Activated gamma-delta T cell (primary cell): ENCODE measurements at regions not wholly inside any gene's neighbourhood (a gene's known extent, or its start where the extent isn't known, plus 50 kb on each side); places are given as distances from the start of the nearest gene placed in this dataset.

ENCODE experiments used
- DNase-seq: peaks from one replicate; lab custom pipeline; 2025; lab: John Stamatoyannopoulos, UW

DNA sequence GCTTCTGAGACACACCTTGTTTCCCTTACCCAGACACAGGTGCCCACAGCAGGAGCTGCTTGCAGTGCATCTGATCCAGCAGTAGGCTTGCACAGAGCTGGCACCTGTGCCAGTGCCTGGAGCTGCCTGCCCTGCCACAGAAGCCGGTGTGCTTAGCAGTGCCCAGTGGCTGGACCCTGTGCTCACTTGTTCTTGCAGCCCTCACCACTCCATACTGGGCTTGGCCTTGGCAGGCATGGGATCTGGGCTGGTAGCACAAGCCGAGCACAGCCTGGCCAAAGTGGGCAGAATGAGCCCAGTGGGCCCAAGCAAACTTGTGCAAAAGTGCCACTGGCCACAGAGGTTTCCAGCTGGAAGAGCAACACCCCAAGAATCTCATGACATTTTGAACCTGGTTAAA is 1950.4 kb downstream of the SUCLG1 start:
- no peak for DNase-seq

DNA sequence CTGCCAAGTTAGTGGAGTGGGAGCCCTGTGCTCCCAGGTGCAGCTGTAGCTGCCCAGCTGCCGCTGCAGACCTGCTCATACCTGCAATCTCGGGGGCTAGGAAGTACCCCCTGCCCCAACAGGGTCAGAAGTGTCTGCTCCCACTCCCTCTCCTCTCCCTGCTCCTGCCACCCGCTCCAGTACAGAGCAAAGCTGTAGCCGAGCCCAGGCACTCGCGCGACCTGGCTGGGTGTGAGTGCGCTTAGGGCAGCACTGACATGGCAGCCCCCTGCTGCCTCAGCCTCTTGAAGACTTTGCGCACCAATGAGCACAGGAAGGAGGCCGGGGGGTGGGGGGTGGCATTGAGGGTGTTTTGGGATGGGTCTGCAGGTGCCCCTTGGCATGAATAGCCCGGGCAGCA is 1951.4 kb downstream of the SUCLG1 start:
- DNase-seq = no peak

DNA sequence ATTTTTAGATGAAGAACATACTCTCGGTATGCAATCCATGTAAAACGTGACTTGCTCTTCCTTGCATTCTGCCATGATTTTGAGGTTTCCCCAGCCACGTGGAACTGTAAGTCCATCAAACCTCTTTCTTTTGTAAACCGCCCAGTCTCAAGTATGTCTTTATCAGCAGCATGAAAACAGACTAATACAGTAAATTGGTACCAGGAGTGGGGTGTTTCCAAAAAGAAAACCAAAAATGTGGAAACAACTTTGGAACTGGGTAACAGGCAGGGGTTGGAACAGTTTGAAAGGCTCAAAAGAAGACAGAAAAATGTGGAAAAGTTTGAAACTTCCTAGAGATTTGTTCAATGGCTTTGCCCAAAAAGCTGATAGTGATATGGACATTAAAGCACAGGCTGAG is 1957.9 kb downstream of the SUCLG1 start:
- DNase-seq = no peak

DNA sequence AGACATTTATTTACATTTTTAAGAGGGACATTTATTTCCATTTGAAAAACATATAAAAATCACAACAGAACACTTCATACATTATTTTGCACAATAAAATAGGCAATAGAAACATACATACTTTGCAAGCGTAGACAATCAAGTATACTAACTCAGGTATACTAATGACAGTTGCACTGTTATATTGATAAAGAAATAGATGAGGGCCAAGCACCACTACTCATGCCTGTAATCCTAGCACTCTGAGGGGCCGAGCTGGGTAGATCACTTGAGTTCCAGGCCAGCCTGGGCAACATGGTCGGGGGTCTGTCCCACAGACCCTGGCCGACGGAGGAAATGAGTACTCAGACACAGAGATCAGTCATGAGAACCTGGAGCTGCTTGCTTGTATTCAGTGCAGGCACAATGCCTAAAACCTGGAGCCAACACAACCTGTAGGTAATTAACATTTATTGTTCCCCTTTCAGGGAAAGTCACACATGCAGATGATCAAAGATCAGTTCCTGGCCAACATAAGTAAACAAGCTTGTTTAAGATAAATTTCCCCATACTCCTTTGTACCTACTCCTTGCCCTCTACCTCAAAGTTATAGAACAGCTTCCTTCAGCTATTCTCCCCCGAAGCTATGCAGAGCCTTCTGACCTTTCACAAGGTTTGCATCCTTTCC is 1960.2 kb downstream of the SUCLG1 start:
- no peak for DNase-seq

DNA sequence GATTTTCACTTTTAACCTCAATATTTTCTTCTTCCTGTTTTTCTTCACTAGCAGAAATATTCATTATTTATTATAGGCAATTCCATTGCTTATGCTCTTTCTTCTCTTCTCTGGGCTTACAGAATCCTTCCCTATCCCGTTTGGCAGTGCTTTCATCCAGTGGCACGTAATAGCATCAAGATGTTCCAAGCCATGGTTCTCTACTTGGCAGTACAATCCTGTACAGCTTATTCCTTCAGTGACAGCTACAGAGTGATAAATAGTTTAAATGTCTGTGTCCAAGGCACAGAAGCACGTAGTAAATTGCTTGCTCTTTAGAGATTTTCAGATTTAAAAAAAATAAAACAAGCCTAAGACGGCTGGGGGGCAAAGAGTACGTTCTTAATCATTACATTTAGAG is 1964.3 kb downstream of the SUCLG1 start:
- DNase-seq = no peak

DNA sequence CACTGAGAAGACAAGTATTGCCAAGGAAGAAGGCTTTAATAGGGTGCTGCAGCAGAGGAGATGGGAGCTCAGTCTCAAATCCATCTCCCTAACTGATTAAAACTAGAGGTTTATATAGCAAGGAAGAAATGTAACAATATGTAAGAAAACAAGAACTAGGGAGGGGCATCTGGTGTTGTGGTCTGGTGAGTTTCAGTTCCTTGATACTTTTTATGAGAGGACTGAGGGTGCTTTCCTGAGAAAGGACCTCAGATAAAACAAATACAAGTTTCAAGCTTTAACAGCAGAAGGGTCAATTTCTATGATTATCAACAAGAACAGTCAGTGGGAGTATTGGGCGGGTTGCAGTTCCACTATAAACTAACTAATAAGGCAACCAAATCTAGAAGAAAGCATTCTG is 1967.5 kb downstream of the SUCLG1 start:
- DNase-seq = no peak

DNA sequence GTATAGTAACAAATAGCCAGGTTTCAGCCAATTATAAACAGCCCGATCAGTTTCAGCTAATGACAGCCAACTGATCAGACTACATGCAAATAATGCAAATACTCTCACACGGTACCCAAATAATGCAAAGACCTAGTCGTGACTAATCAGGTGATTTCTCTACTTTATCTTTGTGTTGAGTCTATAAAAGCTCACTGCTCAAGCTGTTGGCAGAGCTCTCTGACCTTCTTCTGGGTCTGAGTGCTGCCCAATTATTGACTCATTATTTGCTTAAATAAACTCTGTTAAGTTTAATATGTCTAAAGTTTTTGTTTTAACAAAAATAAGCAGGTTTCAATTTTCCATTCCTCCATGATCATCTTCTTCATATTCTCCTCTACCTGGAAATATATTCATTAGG is 1971.7 kb downstream of the SUCLG1 start:
- no peak for DNase-seq

DNA sequence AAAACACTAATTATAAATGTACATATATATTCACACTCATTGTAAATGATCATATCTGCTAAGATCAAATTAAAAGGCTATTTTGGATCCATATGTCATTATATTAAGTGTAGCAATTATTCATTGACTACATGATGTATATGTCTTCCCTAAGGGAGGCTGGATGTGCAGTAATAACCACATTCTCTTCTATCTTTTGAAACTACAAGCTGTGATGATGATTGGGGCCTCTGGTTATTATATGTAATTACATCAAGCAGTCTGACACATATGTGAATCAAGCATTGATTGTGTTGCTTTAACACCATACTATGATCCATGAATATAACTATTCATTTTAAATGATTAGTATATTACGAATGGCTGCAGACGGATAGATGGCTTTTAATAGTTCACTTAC is 1973.4 kb downstream of the SUCLG1 start:
- DNase-seq = no peak

DNA sequence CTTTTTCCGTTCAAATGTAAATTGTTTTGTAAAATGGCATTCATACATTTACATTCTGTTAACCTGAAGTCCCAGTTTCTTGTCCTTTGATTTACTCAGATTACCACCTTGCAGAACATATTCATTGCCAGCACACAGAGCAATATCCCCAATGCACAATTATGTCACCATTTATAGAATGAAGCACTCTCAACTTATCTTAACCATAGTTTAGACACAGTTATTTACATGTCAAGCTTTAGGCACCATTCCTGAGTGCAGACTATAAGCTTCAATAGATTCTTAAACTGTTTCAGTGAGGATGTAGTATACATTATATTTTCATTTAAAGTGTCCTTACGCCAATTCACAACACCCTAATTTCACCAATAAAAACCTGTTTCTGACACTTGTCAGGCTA is 1977.9 kb downstream of the SUCLG1 start:
- no peak for DNase-seq

DNA sequence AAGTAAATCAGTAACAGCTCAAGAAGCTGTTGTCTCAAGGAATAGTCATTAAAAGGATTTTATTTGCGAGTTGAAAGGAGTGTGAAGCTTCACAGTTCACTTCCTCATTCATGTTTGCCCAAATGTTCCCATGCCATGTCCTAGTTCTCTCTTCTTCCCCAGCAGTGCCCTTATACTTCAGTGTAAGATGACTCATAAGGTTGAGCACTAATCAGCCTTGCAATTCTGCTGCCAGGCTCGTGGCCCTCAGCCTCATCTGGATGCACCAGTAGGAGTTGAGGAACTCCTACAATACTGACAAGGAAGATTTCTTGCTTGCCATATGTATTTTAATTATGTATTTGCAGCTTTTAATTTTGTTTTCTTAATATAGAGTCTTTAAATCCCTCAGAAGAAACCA is 1980.4 kb downstream of the SUCLG1 start:
- no peak for DNase-seq

DNA sequence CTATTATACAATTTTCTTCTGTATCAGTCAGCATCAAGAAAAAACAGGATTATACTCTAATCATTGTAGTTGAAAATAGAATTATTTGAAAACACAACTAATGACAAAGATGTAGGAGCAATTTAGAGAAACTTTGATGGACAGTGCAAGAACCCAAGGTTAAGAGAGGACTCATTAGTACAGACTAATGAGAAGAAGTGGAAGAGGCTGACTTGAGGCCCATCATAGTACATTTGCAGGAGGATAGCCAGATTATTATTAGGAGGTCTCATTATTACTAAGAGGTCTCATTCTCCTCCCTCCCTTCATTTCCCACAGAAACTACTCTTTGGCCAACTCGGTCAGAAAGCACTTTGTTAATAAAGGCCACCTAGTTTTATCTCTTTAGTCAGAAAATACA is 1983.0 kb downstream of the SUCLG1 start:
- DNase-seq = no peak

DNA sequence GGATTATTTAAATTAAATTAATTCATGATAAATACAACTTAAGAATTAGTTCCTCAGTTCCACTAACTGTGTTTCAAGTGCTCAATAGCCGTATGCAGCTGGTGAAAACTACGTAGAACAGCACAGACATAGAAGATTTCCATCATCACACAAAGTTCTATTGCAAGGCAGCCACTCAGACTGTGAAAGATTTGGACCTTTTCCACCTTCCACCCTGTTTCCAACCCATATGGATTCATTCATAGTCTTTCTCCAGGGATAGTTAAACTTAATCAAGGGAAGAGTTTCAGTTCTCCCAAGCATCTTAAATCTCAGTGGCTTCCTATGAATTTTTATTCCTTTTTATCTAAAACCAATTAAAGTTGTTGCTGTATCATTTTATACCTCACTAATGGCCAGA is 2030.8 kb downstream of the SUCLG1 start:
- no peak for DNase-seq

DNA sequence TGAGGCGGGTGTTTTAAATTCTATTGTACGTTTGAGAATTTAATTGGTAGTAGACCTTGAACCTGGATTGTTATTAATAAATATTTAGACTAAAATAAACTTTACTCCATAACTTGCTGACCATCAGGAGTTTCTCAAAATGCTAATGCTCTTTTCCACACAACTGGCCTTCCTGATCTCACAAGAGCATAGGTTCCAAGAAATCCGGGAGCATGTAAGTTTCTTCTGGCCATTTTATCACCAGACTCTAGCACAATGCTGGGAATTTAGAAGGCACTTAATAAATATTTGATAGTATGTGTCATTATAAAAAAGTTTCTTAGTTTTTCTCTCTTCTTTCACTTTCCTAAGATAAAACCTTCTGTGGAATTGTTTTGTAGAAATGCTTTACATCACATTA is 2047.1 kb downstream of the SUCLG1 start:
- DNase-seq = no peak

DNA sequence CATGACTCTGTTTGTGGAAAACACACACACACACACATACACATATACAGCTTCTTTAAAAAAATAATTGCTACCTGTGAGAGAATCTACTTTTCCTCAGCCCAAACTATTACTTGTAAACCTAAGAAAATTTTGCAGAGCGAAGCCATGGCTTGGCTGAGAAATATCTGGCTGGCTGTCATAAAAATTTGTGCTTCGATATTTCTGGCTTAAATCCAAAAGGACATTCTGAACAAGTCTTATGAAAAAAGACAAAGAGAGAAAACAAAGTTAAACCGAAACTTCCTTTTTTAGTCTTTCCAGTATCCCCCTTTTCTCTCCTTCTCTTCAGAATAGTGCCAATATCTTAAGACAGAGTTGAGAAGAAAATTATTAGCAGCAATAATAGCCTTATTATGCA is 2048.0 kb downstream of the SUCLG1 start:
- no peak for DNase-seq

DNA sequence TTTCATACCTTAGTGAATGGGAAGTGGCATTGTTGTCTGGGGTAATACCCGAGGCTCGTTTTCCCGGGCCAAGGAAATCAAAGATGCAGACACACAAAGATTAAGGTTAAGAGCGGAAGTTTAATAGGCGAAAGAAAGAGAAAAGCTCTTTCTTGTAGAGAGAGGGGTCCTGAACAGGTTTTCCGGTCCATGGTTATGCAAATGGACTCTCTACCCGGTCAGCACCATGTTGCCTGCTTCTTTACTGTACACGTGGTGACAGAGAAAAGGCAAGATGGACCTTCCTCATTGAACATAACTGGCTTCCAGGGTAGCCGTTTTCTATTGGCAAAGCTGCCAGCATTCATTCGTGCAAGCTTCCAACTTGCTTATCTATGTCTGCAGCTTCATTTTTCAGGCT is 2063.5 kb downstream of the SUCLG1 start:
- DNase-seq = no peak

DNA sequence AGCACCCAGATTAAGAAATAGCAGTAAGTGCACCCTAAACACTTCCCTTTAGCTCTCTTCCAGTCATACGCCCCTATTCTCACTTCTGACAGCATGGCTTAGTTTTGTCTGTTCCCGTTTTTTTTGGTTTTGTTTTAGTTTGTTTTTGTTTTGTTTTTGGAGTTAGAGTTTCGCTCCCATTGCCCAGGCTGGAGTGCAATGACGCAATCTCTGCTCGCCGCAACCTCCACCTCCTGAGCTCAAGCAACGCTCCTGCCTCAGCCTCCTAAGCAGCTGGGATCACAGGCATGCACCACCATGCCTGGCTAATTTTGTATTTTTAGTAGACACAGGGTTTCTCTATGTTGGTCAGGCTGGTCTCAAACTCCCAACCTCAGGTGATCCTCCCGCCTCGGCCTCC is 2067.7 kb downstream of the SUCLG1 start:
- no peak for DNase-seq

DNA sequence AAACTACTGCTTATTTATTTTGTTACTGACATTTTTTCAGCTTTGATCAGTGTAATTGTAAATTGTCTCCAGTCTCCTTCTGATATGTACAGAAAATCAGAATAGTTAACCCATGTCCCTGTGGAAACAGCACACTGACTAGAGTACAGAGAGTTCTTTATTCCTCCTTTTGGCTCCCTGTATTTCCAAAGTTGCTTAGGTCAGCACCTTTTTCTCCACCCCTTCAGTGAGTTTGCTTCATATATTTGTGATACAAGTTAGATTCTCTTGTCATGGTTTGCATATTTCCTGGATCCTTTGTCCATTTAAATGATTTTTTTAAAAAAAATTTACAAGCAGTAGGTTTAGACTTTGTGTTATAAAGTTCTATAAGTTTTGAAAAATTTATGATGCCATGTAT is 2051.1 kb upstream of the LRRTM1 start:
- DNase-seq = no peak

DNA sequence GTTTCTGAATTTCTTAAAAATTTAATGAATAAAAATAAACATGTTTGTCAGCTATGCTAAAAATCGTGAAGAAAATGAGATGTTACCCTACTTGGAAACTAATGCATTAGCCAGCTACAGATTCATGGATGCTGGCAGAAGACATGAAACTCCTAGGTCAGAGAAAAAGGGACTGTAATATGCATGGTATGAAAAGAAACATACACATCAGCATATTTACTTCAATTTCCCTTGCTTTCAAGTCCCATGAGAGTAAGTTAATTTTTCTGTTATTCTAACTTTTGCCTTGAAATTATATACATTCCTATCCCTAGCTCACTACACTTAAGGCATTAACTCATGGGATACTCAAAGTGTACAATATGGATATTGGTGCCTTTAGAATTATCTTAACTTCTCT is 2041.4 kb upstream of the LRRTM1 start:
- DNase-seq = no peak

DNA sequence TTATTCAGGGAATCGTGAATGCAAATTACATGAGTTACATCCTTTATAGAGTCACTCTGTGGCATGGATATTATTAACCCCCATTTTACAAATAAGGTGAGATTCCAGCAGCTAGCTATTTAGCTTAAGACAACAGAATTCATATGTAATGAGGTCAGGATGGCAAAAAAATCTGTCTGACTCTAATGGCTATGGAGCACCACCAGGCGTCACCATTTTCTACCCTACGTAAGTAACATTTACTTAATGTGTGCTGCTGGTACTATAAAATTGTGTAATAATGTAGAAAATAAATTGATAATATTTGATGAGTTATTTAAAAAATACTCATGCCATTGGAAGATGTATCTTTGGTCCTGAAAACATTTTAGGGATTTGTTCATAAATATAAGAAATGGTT is 2040.1 kb upstream of the LRRTM1 start:
- no peak for DNase-seq

DNA sequence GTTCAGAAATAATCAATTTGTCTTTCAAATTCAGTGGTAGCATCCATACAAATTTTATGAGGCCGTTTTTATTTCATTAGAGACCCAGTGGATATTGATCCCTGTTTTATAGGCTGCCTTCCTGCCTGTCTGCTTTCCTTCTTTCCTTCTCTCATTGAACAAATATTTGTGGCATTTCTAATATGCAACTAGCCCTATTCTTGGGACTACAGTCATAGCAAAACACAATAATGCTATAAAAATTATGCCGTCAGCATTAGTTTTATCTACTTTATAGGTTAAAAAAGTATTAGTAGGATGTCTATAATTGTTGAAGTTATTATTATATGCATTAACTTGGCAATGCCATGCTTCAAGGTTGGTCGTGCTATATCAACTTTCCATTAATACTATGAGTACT is 2037.8 kb upstream of the LRRTM1 start:
- DNase-seq = no peak

DNA sequence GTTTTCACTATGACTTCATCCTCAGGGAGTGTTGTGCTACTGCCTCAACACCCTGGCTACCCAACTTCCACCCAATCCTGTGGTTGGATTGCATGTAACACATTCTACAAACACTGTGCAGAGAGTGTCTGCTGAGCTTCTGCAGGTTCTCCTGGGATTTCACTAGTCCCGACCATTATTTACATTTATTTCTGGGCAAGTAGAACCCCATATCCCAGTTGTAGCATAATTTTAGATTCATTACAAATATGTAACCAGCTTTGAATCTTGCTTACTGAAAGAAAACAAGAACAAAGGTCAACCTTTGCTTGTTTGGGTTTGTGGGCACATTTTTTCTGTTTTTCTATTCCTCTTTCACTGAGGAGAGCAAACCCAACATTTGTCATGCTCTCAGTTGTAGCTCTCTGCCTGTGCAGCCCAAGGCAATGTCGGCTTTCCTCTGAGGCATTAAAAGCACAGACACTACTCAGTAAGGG is 2036.1 kb upstream of the LRRTM1 start:
- no peak for DNase-seq

DNA sequence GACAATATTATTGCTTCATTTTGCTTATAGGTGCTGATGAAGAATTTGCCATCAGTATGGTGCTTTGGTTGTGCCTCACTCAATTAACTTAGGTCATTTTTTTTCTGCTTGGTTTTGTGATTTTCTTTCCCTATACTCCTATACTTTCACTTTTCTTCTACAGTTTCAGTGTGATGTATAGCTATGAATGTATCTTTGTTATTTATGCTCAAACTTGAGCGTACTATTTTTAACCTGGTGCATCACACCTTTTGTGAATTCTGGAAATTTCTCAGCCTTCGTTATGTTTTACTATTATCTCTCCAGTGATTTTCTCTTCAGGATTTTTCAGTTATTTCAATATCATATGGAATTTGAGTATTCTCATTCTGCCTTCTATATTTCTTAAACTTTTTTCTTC is 2035.3 kb upstream of the LRRTM1 start:
- no peak for DNase-seq

DNA sequence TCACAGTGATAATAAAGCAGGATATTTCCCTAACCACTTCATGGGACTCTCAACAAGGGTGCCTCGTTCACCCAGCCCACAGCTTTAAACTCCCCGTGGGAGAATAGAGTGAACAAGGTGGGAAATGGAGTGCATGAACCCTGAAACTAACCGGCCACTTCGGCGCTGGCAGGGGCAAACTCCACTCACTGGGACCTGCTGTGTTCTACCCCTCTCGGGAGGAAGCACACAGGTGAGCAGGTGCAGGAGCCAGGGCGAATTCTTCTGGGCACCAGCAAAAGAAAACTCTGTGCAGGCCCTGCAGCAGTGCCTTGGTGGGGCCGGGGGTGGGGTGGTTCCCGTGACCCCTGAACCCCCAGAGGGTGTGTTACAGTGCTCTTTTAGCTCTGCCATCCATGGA is 2029.1 kb upstream of the LRRTM1 start:
- DNase-seq = no peak

DNA sequence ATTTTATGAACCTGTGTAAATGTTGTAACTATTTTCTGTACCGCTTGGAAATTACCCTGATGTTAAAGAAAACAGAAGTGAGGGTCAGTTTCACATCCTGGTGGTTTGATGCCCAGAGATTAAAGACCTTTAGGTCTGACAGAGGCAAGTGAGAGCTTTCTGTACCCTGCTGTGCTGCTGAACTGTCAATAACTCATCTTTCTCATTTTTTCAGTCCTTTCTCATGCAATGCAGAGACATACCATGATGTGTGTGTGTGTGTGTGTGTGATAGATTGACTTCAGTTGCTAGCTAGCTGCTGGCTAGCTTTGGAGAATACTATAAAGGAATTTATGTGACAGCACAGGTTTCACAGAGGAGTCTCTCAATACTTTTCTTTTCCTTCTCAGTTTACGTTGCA is 2025.6 kb upstream of the LRRTM1 start:
- no peak for DNase-seq
